Fibroblast of lung (primary cell): ENCODE measurements at regions not wholly inside any gene's neighbourhood (a gene's known extent, or its start where the extent isn't known, plus 50 kb on each side); places are given as distances from the start of the nearest gene placed in this dataset.
"Not testable (repeated sequence)": the region's sequence is repeated elsewhere in the genome, so short reads cannot be mapped to it uniquely, and the experiment has no call there.

ENCODE experiments used
- DNase-seq, 2 donors: peaks; one replicate each; pipeline versions ENCODE4 v3.0.0 to v3.0.0-alpha.2; 2010; ENCODE audit warnings: low read depth in 2 of 2
- H2AFZ ChIP-seq: 2 replicates; pipeline ENCODE4 v1.5.1; 2012; ENCODE audit warnings: low read length, control low read depth, inconsistent platforms
- H3K27ac ChIP-seq: 2 replicates; pipeline ENCODE4 v1.5.1; 2011; ENCODE audit warnings: low read length, control low read depth; ENCODE audit not compliant: insufficient read depth
- H3K27me3 ChIP-seq: 2 replicates; pipeline ENCODE4 v1.5.1; 2011; ENCODE audit warnings: mild to moderate bottlenecking, low read length; ENCODE audit not compliant: control insufficient read depth, insufficient read depth
- H3K36me3 ChIP-seq: 2 replicates; pipeline ENCODE4 v1.5.1; 2011; ENCODE audit warnings: low read length; ENCODE audit not compliant: control insufficient read depth, insufficient read depth
- H3K4me1 ChIP-seq: 2 replicates; pipeline ENCODE4 v1.5.1; 2011; ENCODE audit warnings: low read length; ENCODE audit not compliant: control insufficient read depth, insufficient read depth; ENCODE audit errors: extremely low read depth
- H3K4me2 ChIP-seq: 2 replicates; pipeline ENCODE4 v1.5.1; 2011; ENCODE audit warnings: low read length, control low read depth; ENCODE audit not compliant: insufficient read depth; ENCODE audit errors: extremely low read depth
- H3K4me3 ChIP-seq, 4 experiments: fragments of 200-600 bp in 1 of 4; sonication (generic) in 1 of 4; replicated peaks in 1 of 4; 2 replicates each; pipeline ENCODE4 v1.5.1; 2011 to 2016; ENCODE audit warnings: low read length in 4 of 4, low read depth in 3 of 4, mild to moderate bottlenecking in 3 of 4, control low read depth in 2 of 4, inconsistent platforms in 1 of 4, mixed read lengths in 1 of 4; ENCODE audit not compliant: insufficient read depth in 1 of 4; ENCODE audit errors: control extremely low read depth in 1 of 4
- H3K79me2 ChIP-seq: 2 replicates; pipeline ENCODE4 v1.5.1; 2012; ENCODE audit warnings: mild to moderate bottlenecking, low read length, inconsistent platforms; ENCODE audit not compliant: control insufficient read depth, insufficient read depth
- H3K9ac ChIP-seq: 2 replicates; pipeline ENCODE4 v1.5.1; 2011; ENCODE audit warnings: mild to moderate bottlenecking, low read length, control low read depth; ENCODE audit not compliant: insufficient read depth
- H3K9me3 ChIP-seq: 2 replicates; pipeline ENCODE4 v1.5.1; 2012; ENCODE audit warnings: low read depth, low read length; ENCODE audit not compliant: control insufficient read depth, insufficient read depth
- H4K20me1 ChIP-seq: 2 replicates; pipeline ENCODE4 v1.5.1; 2011; ENCODE audit warnings: low read length; ENCODE audit not compliant: control insufficient read depth, insufficient read depth; ENCODE audit errors: extremely low read depth
- CTCF ChIP-seq, 2 donors: IDR thresholded peaks in 1 of 2; conservative IDR thresholded peaks in 1 of 2; 1 replicate in 1 of 2; 2 replicates in 1 of 2; pipeline ENCODE4 v1.5.1; 2011 to 2012; ENCODE audit warnings: low read length in 2 of 2, control low read depth in 1 of 2, inconsistent platforms in 1 of 2, low read depth in 1 of 2, mild to moderate bottlenecking in 1 of 2
- EZH2 ChIP-seq: IDR thresholded peaks from 2 replicates; pipeline ENCODE4 v1.5.1; 2012; ENCODE audit warnings: low read length, control low read depth, mild to moderate bottlenecking; ENCODE audit errors: missing control alignments

DNA sequence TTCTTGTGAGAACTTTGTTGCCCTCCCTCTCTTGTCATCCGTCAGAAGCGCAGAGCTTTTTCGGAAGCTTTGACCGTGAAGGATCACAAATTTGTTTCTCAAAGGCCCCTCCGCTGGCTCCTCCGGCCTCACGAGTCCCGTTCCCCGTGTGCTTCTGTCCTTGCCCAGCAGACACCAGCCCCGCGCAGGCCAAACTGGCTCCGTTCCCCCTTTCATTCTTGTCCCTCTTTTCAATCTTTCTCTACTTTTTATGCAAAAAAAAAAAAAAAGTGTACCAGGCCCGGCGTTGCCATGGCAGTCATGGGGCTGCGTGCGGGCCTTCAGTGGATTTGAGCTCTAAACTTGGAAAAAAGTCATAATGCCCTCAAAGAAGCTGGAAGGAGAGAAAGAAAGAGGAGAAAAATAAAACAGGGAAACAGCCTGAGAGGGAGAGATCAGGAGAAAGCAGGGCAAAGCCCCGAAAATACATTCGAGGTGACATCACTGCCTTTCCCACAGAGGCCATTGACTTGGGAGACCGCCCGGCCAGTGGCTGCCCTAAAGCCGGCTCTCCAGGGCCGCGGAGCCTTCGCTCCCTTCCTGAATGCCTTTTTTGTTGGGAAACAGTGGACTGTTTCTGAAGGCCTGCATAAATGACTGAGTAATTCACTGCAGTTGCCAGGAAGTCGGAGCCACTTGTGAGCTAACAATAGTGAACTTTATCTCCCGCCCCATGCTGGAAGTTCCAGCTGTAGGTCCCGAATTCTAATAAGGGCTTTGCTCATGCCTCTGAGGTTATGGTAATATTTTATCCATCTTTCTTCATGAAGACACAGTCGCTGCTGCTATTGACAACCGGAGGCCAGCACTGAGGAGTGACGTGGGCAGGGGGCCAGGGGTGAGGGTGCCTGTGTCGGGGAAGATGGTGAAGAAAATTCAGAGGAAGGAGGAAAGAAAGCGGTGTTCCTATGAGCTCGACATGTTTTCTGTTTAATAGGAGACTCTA is 670.9 kb downstream of the QKI start:
- Histone ChIP-seq H4K20me1 (no peaks in the 10 kb centered on the region), H3K27me3 (no peaks in the 10 kb centered on the region), H3K36me3 (no peaks in the 10 kb centered on the region), H3K27ac (peak overlapping the region; percentile 54), H3K4me3 (no peak overlapping the region), H3K4me1 (no peaks in the 10 kb centered on the region), H3K9ac (no peak overlapping the region), H3K4me2 (peak overlapping the region; percentile 35), H2AFZ (no peak overlapping the region), H3K79me2 (no peaks in the 10 kb centered on the region), H3K9me3 (no peaks in the 10 kb centered on the region)
- no peak for TF ChIP-seq EZH2
- no peak for TF ChIP-seq CTCF (conservative IDR thresholded peaks at IDR 0.05 in 1 of 2, IDR thresholded peaks at IDR 0.05 in 1 of 2; ENCODE audit: low read depth in 1 of 2, low read length in 2 of 2)
- DNase-seq: peak; percentile 12 to 98

DNA sequence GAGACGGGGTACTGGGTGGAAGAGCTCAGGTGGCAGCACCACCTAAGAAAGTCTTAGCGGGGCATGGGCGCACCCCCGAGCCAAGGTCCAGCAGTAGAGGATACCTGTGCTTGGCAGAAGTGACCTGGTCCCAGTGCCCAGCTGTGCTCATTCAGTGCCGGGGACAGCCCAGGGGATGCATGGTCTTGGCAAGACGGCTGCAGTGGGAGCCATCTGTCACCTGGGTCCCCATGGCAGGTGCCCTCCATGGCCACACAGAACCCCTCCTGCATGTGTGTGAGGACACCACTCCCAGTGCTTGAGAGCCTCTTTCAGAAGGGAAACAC is 664.7 kb downstream of the QKI start:
- no peaks in the 10 kb centered on the region for H3K27me3 ChIP-seq
- no peak overlapping the region for H3K9ac ChIP-seq
- H3K4me2 ChIP-seq: no peak overlapping the region
- no peak overlapping the region for H2AFZ ChIP-seq
- H4K20me1 ChIP-seq: no peaks in the 10 kb centered on the region
- H3K79me2 ChIP-seq: no peaks in the 10 kb centered on the region
- no peaks in the 10 kb centered on the region for H3K36me3 ChIP-seq
- no peak overlapping the region for H3K27ac ChIP-seq
- no peaks in the 10 kb centered on the region for H3K4me1 ChIP-seq
- TF ChIP-seq CTCF (conservative IDR thresholded peaks at IDR 0.05 in 1 of 2, IDR thresholded peaks at IDR 0.05 in 1 of 2; ENCODE audit: low read depth in 1 of 2, low read length in 2 of 2) (no peak), EZH2 (no peak)
- DNase-seq: no peak
- H3K4me3 ChIP-seq: no peak overlapping the region
- H3K9me3 ChIP-seq: no peaks in the 10 kb centered on the region

- no peaks in the 10 kb centered on the region for H3K36me3 ChIP-seq
- no peaks in the 10 kb centered on the region for H3K27me3 ChIP-seq
- no peaks in the 10 kb centered on the region for H4K20me1 ChIP-seq
- H3K4me2 ChIP-seq: no peak overlapping the region
- no peak for DNase-seq
- no peak overlapping the region for H3K27ac ChIP-seq
- H3K4me1 ChIP-seq: no peaks in the 10 kb centered on the region
- H3K79me2 ChIP-seq: no peaks in the 10 kb centered on the region
- no peak overlapping the region for H3K4me3 ChIP-seq
- no peaks in the 10 kb centered on the region for H3K9me3 ChIP-seq
- no peak overlapping the region for H2AFZ ChIP-seq
- no peak overlapping the region for H3K9ac ChIP-seq
- TF ChIP-seq CTCF (conservative IDR thresholded peaks at IDR 0.05 in 1 of 2, IDR thresholded peaks at IDR 0.05 in 1 of 2; ENCODE audit: low read depth in 1 of 2, low read length in 2 of 2): no peak
Observed at GRCh38 chr6:164078532-164079274, 664.2 kb downstream of the QKI start.

DNA sequence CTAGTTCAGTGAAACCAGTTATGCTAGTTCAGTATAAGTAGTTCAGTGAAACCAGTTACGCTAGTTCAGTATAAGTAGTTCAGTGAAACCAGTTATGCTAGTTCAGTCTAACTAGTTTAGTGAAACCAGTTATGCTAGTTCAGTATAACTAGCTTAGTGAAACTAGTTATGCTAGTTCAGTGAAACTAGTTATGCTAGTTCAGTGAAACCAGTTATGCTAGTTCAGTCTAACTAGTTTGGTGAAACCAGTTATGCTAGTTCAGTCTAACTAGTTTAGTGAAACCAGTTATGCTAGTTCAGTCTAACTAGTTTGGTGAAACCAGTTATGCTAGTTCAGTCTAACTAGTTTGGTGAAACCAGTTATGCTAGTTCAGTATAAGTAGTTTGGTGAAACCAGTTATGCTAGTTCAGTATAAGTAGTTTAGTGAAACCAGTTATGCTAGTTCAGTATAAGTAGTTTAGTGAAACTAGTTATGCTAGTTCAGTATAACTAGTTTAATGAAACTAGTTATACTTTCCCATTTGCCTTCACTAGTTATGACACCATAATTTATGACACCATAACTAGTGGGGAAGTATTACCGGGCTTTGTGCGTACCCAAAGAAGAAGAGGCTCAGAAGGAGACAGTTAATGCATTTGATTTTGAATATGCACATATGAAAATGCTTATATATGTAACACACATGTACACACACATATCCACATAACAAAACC is 662.5 kb downstream of the QKI start:
- H3K4me3 ChIP-seq, H3K9me3 ChIP-seq, DNase-seq, H4K20me1 ChIP-seq, H3K27ac ChIP-seq, H3K9ac ChIP-seq, H3K79me2 ChIP-seq, H3K36me3 ChIP-seq, H2AFZ ChIP-seq, H3K4me2 ChIP-seq, H3K27me3 ChIP-seq, H3K4me1 ChIP-seq: not testable (repeated sequence)
